GM21529 (cell line): ENCODE measurements at regions not wholly inside any gene's neighbourhood (a gene's known extent, or its start where the extent isn't known, plus 50 kb on each side); places are given as distances from the start of the nearest gene placed in this dataset.
"Not testable (repeated sequence)": the region's sequence is repeated elsewhere in the genome, so short reads cannot be mapped to it uniquely, and the experiment has no call there.

Experiments
- ATAC-seq: cut with Tn5 transposase; IDR thresholded peaks from one replicate; pipeline ENCODE4 v1.9.1; 2021; ENCODE audit not compliant: unreplicated experiment

- no peak for ATAC-seq
Observed at GRCh38 chr14:40296821-40297220, 864.6 kb upstream of the FBXO33 start.

- ATAC-seq: no peak
Observed at GRCh38 chr14:40292664-40293063, 860.4 kb upstream of the FBXO33 start.

- no peak for ATAC-seq
Observed at GRCh38 chr14:40282196-40282595, 850.0 kb upstream of the FBXO33 start.

GRCh38 chr14:40280652-40281051 lies 848.4 kb upstream of the FBXO33 start:
- no peak for ATAC-seq

- no peak for ATAC-seq
Observed at GRCh38 chr14:40273417-40273816, 841.2 kb upstream of the FBXO33 start.

DNA sequence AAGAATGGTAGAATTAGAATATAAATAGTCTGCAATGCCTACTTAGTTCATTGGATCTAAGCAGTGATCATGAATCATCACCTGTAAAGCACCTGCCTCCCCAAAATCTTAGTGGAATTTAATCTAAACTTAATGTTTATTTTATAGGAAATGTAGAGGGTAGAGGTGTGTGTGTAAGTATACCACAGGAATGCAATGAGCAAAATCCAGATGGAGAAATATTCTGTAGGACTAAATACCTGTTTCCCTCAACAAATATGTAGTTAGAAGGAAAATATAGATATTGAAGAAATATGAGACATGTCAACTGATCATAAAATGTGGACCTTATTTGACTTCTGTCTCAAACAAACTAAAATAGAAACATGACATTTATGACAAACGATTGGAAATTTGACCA lies 839.2 kb upstream of the FBXO33 start:
- no peak for ATAC-seq

DNA sequence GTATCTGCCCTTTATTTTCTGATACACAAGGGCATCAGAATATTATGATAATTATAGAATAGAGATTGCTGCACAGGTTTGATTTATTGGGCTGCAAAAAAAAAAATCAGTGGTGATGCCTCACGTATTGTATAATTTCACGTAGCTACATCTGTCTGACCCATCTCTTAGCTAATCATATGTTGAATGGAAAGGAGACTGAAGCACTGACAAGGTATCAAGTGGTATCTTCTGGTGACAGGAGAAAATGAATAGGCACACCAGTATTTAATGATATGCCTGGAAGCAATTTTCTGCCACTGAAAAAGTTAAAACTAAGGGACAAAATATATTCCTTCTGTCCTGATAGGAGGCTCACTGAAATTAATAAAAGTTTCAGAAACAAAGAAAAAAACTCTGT lies 837.2 kb upstream of the FBXO33 start:
- ATAC-seq: no peak

DNA sequence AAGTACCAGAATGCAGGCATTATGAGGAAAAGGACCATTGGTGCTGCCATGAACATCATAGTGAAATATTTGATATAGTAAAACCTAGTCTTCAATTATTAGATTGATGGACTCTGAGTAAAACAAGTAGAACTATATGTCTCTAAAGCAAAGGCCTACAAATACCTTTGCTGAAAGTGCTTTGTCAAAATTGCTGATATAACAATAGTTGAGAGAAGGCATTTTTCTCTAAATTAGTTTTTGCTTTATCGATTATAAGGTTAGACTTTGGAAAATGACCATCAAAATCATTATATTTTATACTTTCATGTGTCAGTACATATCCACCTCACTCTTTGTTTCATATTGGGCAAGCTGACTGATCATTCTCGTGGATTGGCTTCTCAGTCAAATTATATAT lies 836.0 kb upstream of the FBXO33 start:
- no peak for ATAC-seq

DNA sequence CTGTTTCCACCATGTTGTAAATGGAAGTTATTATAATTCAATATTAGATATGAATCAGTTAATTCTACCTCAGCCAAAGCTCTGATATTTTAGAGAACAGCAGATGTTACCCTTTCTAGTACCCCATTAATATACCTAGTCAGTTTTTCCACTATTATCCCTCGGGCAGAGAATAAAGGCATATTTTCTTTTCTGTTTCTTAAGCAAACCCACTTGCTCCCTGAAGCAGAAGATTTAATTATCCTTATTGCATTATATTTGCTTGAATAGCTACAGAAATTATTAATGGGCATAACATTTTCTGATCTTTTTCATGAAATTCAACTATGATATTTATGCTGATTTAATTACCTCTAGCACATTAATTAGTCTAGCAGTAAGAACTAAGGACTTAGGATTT lies 832.9 kb upstream of the FBXO33 start:
- no peak for ATAC-seq

DNA sequence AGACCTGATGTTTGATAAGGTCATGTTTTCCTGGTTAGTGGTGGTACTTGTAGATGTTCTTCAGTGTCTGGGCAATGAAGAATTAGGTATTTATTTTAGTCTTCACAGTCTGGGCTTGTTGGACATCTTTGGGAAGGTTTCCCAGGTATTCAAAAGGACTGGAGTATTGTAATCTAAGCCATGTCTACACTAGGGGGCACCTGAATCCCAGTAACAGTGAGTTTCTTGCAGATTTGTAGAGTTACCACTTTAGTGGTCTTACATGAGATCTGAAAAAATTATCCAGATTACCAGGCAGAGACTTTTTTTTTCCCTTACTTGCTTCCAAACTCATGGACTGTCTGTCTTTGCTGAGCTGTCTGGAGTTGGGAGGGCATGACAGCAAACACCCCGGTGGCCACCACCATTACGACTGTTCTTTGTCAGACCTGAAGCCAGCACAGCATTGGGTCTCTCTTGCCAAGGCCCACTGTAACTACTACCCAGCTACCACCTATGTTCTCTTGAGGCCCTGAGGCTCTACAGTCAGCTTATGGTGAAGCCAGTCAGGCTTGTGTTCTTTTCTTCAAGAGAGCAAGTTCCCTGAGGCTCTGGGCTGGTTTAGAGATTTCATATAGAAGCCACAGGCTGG lies 820.7 kb upstream of the FBXO33 start:
- no peak for ATAC-seq

DNA sequence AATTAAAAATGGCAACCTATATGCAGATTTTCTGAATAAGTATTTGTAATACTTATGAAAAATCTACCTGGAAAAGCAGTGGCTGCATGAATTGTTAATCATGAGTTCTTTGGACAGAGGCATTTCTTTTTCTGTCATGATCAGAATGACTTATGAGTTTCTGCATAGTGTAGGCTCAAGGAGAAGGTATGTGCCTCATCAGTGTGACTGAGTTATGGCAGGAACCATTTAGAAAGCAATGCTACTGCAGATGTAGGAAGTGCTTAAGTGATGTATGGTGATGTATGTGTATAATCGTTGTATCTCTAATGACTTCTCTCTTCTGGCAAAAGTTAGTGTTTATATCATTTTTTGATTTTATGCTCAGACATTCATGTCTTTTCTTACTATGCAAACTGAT lies 816.4 kb upstream of the FBXO33 start:
- no peak for ATAC-seq

GRCh38 chr14:40240245-40240859 lies 808.1 kb upstream of the FBXO33 start:
- no peak for ATAC-seq

- no peak for ATAC-seq
Observed at GRCh38 chr14:40232302-40232701, 800.1 kb upstream of the FBXO33 start.

DNA sequence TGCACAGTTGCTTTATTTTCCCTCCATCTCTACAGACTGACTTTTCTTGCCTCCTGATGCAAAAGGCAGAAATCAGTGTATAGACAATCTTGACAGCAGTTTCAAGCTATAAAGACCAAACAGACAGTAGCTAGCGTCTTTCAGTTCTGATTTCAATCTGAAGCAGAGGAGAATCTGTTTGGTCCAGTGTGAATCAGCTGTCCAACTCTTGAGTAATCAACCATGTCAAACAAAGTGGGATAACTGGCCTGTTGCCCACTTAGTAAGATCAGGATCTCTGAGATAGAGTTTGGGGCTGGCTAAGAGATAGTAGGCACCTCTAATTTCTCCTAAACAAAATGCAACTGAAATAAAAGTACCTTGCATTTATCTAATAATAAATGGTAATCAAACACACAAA lies 797.4 kb upstream of the FBXO33 start:
- no peak for ATAC-seq

DNA sequence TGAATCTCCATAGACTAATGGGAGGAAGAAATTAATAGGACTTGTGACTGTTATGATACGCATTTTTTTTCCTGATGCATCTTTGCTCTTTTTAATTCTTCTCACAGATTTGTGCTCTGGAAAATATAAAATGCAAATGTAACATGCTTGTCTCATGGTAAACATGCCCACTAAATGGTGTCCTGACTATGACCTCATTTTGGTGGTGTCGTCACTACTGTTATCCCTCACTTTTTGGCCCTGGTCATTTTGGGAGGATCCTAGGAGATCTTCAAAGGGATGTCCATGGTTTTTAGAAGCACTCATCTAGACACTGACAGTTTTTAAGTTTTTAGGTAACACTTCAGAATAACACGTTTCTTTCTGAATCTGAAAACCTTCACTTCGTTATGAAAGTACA lies 790.8 kb upstream of the FBXO33 start:
- no peak for ATAC-seq

GRCh38 chr14:40221428-40221827 lies 789.2 kb upstream of the FBXO33 start:
- no peak for ATAC-seq

DNA sequence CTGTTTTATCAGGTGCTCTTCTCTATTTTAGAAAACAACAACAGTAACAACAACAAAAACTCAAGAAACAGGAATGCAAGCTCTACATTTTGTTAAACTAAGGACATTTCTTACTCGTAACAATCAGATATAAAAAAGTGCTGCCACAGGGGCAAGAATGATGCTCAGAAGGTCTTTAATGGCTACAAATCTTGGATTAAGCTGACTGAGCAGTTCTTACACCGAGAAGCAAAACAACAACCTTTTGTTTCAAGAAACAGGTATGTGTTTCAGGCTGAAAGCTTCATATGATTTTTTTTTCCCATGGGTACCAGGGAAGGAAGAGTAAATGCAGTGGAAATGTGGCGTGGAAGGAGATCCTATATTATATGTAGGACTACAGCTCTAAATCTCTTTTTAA lies 786.8 kb upstream of the FBXO33 start:
- ATAC-seq: no peak

DNA sequence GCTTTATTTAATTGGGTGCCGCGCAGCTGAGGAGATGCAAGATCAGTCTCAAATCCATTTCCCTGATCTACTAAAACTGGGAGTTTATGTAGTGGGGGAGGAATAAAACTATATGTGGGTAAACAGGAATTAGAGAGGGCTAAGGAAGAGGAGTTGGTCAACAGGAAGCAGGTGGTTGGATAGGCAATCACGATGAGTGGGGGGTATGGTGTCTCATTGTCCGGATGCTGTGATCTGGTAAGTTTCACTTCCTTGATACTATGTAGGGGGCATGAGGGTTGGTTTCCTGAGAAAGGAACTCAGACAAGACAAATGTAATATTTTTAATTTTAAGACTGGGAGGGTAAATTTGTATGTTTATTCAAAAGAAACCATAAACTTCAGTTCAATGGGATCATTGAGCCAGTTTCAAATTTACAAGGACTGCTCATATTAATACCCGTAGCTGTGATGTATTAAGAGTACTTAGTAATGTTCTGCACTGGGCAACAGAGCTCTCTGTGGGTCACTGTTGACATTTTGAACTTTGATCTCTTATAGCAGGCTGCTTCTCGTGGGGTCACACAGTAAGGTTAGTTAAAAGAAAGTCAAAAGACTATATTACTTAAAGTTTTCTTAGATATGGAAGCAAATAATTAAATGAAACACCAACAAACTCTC lies 786.2 kb upstream of the FBXO33 start:
- ATAC-seq: no peak

- ATAC-seq: no peak
Observed at GRCh38 chr14:40216976-40217375, 784.7 kb upstream of the FBXO33 start.

DNA sequence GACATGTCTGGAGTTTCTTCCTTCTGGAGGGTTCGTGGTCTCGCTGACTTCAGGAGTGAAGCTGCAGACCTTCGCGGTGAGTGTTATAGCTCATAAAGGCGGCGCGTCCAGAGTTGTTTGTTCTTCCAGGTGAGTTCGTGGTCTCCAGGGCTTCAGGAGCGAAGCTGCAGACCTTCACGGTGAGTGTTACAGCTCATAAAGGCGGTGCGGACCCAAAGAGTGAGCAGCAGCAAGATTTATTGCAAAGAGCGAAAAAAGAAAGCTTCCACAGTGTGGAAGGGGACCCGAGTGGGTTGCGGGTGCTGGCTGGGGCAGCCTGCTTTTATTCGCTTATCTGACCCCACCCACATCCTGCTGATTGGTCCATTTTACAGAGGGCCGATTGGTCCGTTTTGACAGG lies 784.2 kb upstream of the FBXO33 start:
- not testable (repeated sequence) for ATAC-seq

DNA sequence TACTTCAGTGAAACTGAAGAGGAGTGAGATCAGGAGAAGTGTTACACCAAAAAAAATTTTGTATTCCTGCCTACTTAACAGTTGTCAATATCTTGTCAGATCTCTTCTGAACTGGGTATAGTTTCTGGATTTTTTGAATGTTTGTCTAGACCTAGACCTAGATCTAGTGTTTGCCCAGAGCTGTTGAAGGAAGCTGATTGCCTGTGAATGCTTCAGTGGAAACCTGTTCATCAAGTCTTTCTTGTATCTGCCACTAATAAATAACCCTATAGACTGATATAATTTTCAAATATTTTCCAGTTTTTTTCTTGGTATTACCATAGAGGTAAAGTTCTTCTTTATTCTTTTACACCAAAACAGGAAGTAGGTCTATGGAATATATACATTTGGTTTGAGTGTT lies 781.5 kb upstream of the FBXO33 start:
- ATAC-seq: no peak

- no peak for ATAC-seq
Observed at GRCh38 chr14:40204441-40205175, 772.4 kb upstream of the FBXO33 start.
